Right lobe of liver (tissue), 6 donors: ENCODE measurements at regions not wholly inside any gene's neighbourhood (a gene's known extent, or its start where the extent isn't known, plus 50 kb on each side); places are given as distances from the start of the nearest gene placed in this dataset.

ENCODE experiments used
- ATAC-seq, 4 donors: fragments of 200-7000 bp; cut with Tn5 transposase; one replicate each; pipeline ENCODE4 v1.9.1; 2020; ENCODE audit warnings: mild to moderate bottlenecking in 4 of 4, moderate library complexity in 4 of 4
- DNase-seq, 3 donors: peaks; one replicate each; pipeline ENCODE4 v3.0.0-alpha.2; 2020
- H3K27ac ChIP-seq, 3 donors: fragments of 200-600 bp; one replicate each; pipeline ENCODE4 v1.8.0; 2022
- H3K27me3 ChIP-seq, 2 donors: fragments of 200-600 bp; one replicate each; pipeline ENCODE4 v1.8.0; 2022
- H3K36me3 ChIP-seq, 4 donors: fragments of 200-600 bp; sonication (generic) in 1 of 4; one replicate each; pipeline versions ENCODE4 v1.5.1 to v1.8.0; 2017 to 2022; ENCODE audit warnings: control low read depth in 1 of 4
- H3K4me1 ChIP-seq, 4 donors: fragments of 200-600 bp; sonication (generic) in 1 of 4; one replicate each; pipeline versions ENCODE4 v1.5.1 to v1.8.0; 2017 to 2022; ENCODE audit warnings: control low read depth in 1 of 4
- H3K4me3 ChIP-seq, 3 donors: fragments of 200-600 bp; one replicate each; pipeline ENCODE4 v1.8.0; 2022
- H3K9me3 ChIP-seq, 4 donors: fragments of 200-600 bp; sonication (generic) in 1 of 4; one replicate each; pipeline versions ENCODE4 v1.5.1 to v1.8.0; 2017 to 2022; ENCODE audit warnings: control low read depth in 1 of 4
- POLR2A ChIP-seq: fragments of 450-650 bp; IDR thresholded peaks from one replicate; pipeline ENCODE4 v1.6.1; 2017; ENCODE audit warnings: antibody characterized with exemption, mild to moderate bottlenecking
- WGBS: methylation state at CpG from one replicate; pipeline ENCODE4 v1.1.6; 2018; ENCODE audit warnings: low coverage, low lambda C conversion rate; ENCODE audit not compliant: insufficient coverage; ENCODE audit errors: missing lambda C conversion rate; 5-methylcytosine and 5-hydroxymethylcytosine counted together
- intact Hi-C, 2 donors: fragments of 100-400 bp; cut with DNase I; formaldehyde crosslinking; loops; one replicate each; pipeline versions ENCODE4 v1.11.2 to v1.14.1; 2022
- TF ChIP-seq, protein P1 (sequence below), 4 donors: fragments of 200-600 bp in 3 of 4; fragments of 450-650 bp in 1 of 4; IDR thresholded peaks; one replicate each; pipeline versions ENCODE4 v1.5.1 to v1.8.0; 2016 to 2022; ENCODE audit warnings: antibody characterized with exemption in 4 of 4, mild to moderate bottlenecking in 2 of 4
- donor health status: DM: no; HTN: yes; CAD: no.
- donor health status: DM: no; HTN: no; CAD: no.
- donor health status: DM: no; HTN: no; CAD: no.
- donor health status: DM: no; HTN: yes; CAD: no.
- donor health status: DM: no; HTN: yes; CAD: no.

DNA sequence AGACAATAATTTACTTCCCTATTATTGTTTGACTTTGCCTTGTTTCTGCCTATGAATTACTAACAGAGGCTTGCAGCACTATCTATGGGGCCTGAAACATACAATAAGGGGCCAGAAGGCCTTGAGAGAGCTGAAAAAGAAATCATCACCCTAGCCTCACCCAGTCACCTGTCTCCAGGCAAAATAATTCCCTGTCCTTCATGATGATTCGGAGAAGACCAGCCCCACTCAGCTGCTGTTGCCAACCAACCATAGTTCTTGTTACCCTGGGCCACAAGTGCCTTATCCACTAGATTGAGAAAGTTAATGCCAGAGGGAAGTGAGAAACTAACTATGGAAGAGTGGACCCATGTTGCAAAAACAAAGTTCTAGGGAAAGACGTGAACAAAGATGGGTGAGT, 97.1 kb downstream of the ARF6 start:
- TF ChIP-seq, protein P1, sequence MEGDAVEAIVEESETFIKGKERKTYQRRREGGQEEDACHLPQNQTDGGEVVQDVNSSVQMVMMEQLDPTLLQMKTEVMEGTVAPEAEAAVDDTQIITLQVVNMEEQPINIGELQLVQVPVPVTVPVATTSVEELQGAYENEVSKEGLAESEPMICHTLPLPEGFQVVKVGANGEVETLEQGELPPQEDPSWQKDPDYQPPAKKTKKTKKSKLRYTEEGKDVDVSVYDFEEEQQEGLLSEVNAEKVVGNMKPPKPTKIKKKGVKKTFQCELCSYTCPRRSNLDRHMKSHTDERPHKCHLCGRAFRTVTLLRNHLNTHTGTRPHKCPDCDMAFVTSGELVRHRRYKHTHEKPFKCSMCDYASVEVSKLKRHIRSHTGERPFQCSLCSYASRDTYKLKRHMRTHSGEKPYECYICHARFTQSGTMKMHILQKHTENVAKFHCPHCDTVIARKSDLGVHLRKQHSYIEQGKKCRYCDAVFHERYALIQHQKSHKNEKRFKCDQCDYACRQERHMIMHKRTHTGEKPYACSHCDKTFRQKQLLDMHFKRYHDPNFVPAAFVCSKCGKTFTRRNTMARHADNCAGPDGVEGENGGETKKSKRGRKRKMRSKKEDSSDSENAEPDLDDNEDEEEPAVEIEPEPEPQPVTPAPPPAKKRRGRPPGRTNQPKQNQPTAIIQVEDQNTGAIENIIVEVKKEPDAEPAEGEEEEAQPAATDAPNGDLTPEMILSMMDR (IDR thresholded peaks at IDR 0.05): no peak
- no peak for TF ChIP-seq POLR2A
- 87% methylated on average over 2 of the region's 2 CpGs for WGBS
- Histone ChIP-seq H3K27ac (no peak overlapping the region), H3K27me3 (no peaks in the 10 kb centered on the region), H3K9me3 (no peaks in the 10 kb centered on the region), H3K4me1 (peaks cover 0 to 33% (median 10%) of the 10 kb centered on the region in 4 donors), H3K36me3 (no peaks in the 10 kb centered on the region), H3K4me3 (no peak overlapping the region)
- intact Hi-C loops: loop anchor here in 1 of 2 donors (10.0 kb wide), 1 partner anchor 95 kb away; the partner anchor contains the start of gene ARF6
- no peak for ATAC-seq
- no peak for DNase-seq

DNA sequence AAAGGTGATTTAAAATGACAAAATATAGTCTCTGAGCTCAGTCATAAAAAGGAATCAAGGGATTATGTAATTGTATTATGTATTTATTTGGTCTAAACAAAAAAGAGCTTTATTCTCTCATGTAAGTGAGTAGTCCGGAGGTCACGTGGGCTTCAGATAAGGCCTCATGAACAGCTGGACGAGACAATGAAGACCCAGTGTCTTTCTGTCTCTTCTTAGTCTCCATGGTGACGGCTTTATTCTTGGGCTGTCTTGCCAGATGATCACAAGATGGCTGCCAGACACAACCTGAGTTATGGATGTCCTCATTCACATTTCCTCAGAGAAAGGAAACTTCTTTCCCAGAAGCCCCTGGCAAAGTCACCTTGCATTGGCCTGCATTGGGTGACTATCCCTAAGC, 98.6 kb downstream of the ARF6 start:
- Histone ChIP-seq H3K27ac (no peak overlapping the region), H3K36me3 (no peaks in the 10 kb centered on the region), H3K4me1 (peaks cover 0 to 30% (median 10%) of the 10 kb centered on the region in 4 donors), H3K27me3 (no peaks in the 10 kb centered on the region), H3K9me3 (no peaks in the 10 kb centered on the region), H3K4me3 (no peak overlapping the region)
- no peak for TF ChIP-seq POLR2A
- TF ChIP-seq, protein P1 (IDR thresholded peaks at IDR 0.05): no peak
- intact Hi-C loops: loop anchor here in 1 of 2 donors (10.0 kb wide), 1 partner anchor 97 kb away; the partner anchor contains the start of gene ARF6
- 77% methylated on average over 3 of the region's 4 CpGs for WGBS
- DNase-seq: no peak
- no peak for ATAC-seq

DNA sequence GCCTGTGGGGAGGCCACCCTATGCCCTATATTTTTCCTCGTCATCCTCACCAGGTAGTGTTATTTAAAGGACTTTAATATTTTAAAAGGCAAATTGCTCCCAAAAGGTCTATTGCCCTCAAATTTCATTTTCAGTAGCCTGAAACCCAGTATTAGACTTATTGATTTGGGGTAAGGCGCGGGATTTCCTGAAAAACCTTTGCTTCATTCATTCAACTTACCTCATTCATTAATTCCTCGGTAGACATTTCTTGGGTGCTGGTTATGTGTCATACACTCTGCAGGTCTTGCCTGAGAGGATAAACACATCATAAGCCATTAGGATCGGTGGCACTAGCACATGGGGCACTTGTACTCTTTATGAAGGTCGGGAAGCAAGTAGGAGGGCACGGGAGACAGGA, 99.2 kb downstream of the ARF6 start:
- no peak for ATAC-seq
- no peak overlapping the region for H3K4me3 ChIP-seq
- peaks cover 0 to 25% (median 10%) of the 10 kb centered on the region in 4 donors for H3K4me1 ChIP-seq
- H3K27me3 ChIP-seq: no peaks in the 10 kb centered on the region
- DNase-seq: no peak
- H3K36me3 ChIP-seq: no peaks in the 10 kb centered on the region
- intact Hi-C loops: loop anchor here in 1 of 2 donors (10.0 kb wide), 1 partner anchor 97 kb away; the partner anchor contains the start of gene ARF6
- no peaks in the 10 kb centered on the region for H3K9me3 ChIP-seq
- 93% methylated on average over 7 of the region's 7 CpGs for WGBS
- peak overlapping the region in 2 of 3 donors; percentile 70 to 77 for H3K27ac ChIP-seq
- TF ChIP-seq, protein P1 (IDR thresholded peaks at IDR 0.05): no peak
- no peak for TF ChIP-seq POLR2A

DNA sequence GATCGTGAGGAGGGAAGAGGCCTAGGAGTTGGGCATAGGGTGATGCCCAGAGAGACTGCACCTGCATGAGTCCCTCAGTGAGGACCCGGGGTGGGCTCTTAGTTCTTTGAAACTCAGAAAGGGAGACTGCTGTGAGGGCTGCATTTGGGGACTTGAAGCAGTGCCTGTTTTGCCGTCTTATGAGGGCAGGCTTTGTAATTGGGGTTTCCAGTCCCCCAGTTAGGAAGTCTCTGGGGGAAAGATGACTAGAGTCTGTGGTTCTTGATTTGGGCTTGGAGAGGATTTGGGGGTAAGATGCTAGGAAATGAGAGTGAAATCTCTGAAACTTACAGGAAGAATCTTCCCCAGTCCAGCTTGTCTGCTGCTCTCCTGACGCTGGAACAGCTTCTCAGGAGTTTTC, 99.6 kb downstream of the ARF6 start:
- Histone ChIP-seq H3K36me3 (no peaks in the 10 kb centered on the region), H3K27ac (peak overlapping the region; percentile 60 to 77 (median 70)), H3K4me3 (no peak overlapping the region), H3K4me1 (peaks cover 0 to 23% (median 10%) of the 10 kb centered on the region in 4 donors), H3K9me3 (no peaks in the 10 kb centered on the region), H3K27me3 (no peaks in the 10 kb centered on the region)
- intact Hi-C loops: loop anchor here in 1 of 2 donors (10.0 kb wide), 1 partner anchor 98 kb away; the partner anchor contains the start of gene ARF6
- ATAC-seq (no peak), DNase-seq (no peak)
- 81% methylated on average over 3 of the region's 4 CpGs for WGBS
- TF ChIP-seq POLR2A: no peak
- TF ChIP-seq, protein P1 (IDR thresholded peaks at IDR 0.05): no peak
